GM12878 (cell line): ENCODE measurements at regions not wholly inside any gene's neighbourhood (a gene's known extent, or its start where the extent isn't known, plus 50 kb on each side); places are given as distances from the start of the nearest gene placed in this dataset.

Experiments used
- ASH2L ChIP-seq: fragments of 300-600, 200-600 bp; sonication (generic); IDR thresholded peaks from 2 replicates; pipeline ENCODE4 v1.6.1; 2017; ENCODE audit warnings: low read depth, mild to moderate bottlenecking, borderline replicate concordance
- BCL11A ChIP-seq: IDR thresholded peaks from 2 replicates; pipeline ENCODE4 v1.6.1; 2011; ENCODE audit warnings: low read depth, low read length
- CBX5 ChIP-seq: sonication (generic); IDR thresholded peaks from 2 replicates; pipeline ENCODE4 v1.6.1; 2016; ENCODE audit warnings: low read depth, moderate library complexity, mild to moderate bottlenecking, inconsistent platforms
- IKZF1 ChIP-seq: fragments of 450-650 bp; conservative IDR thresholded peaks from 2 replicates; pipeline ENCODE4 v1.6.1; 2017; ENCODE audit warnings: antibody characterized with exemption, mild to moderate bottlenecking
- PAX5 ChIP-seq: IDR thresholded peaks from 2 replicates; pipeline ENCODE4 v1.6.1; 2011; ENCODE audit warnings: low read depth, low read length, borderline replicate concordance
- POLR2A ChIP-seq: IDR thresholded peaks from 2 replicates; pipeline ENCODE4 v1.6.1; 2011; ENCODE audit warnings: low read depth, mild to moderate bottlenecking, low read length
- YY1 ChIP-seq: IDR thresholded peaks from 2 replicates; pipeline ENCODE4 v1.6.1; 2011; ENCODE audit warnings: low read depth, mild to moderate bottlenecking, low read length
- TF ChIP-seq, protein P1 (sequence below): IDR thresholded peaks from 2 replicates; pipeline ENCODE4 v1.6.1; 2011; ENCODE audit warnings: low read depth, mild to moderate bottlenecking, low read length, moderate library complexity, borderline replicate concordance; ENCODE audit errors: extremely low read depth
- TF ChIP-seq, protein P2 (sequence below), 3 experiments: IDR thresholded peaks in 2 of 3; conservative IDR thresholded peaks in 1 of 3; 2 replicates each; pipeline ENCODE4 v1.5.1; 2011; ENCODE audit warnings: low read depth in 3 of 3, low read length in 3 of 3, mild to moderate bottlenecking in 3 of 3, control low read depth in 2 of 3, moderate library complexity in 2 of 3, inconsistent platforms in 1 of 3, mixed read lengths in 1 of 3; ENCODE audit not compliant: control insufficient read depth in 2 of 3, insufficient read depth in 1 of 3; ENCODE audit errors: extremely low read depth in 1 of 3
- TF ChIP-seq, protein P3 (sequence below): IDR thresholded peaks from 2 replicates; pipeline ENCODE4 v1.6.1; 2012; ENCODE audit warnings: low read depth, low read length, improper control_type of control experiment
- TF ChIP-seq, protein P4 (sequence below): fragments of 450-650 bp; IDR thresholded peaks from 2 replicates; pipeline ENCODE4 v1.6.1; 2017; ENCODE audit warnings: mild to moderate bottlenecking
- TF ChIP-seq, protein P5 (sequence below): IDR thresholded peaks from 2 replicates; pipeline ENCODE4 v1.6.1; 2012; ENCODE audit warnings: low read depth, low read length, improper control_type of control experiment

DNA sequence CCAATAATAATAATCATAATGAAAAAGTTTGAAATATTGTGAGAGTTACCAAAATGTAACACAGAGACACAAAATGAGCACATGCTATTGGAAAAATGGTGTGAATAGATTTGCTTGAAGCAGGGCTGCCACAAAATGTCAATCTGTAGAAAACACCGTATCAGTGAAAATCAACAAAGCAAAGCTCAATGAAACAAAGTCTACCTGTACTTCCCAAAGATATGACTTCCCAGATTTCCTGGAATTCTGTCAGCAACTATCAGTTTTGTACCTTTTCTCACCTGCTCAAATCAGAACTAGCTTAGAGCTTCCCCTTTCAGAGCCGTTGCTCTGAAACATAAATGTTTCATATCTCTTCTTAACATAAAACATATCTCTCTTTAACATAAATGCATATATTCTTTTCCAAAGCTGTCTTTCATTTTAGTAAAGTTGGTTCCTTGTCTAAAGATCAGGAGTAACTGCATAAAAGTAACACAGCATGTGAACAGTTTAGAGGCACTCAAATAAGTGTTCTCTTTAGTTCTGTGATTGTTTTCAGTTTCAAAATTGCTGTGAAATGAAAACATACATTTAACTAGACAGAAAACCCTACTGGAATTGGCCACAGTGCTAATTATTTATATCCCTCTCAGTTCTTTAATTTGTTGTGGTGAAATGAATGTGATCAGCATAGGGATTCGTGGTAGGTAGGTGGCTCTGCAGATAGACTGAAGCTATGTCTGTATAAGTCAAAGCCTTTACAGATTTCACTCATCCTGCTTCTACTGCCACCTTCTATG is 262.5 kb downstream of the KCNJ3 start:
- TF ChIP-seq, protein P1, sequence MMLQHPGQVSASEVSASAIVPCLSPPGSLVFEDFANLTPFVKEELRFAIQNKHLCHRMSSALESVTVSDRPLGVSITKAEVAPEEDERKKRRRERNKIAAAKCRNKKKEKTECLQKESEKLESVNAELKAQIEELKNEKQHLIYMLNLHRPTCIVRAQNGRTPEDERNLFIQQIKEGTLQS, result no peak
- TF ChIP-seq PAX5 (no peak), POLR2A (no peak), CBX5 (no peak), BCL11A (peak; percentile 32; the same call in 1 of the 2 replicates), ASH2L (no peak), YY1 (no peak), IKZF1 (no peak)
- TF ChIP-seq, protein P2, sequence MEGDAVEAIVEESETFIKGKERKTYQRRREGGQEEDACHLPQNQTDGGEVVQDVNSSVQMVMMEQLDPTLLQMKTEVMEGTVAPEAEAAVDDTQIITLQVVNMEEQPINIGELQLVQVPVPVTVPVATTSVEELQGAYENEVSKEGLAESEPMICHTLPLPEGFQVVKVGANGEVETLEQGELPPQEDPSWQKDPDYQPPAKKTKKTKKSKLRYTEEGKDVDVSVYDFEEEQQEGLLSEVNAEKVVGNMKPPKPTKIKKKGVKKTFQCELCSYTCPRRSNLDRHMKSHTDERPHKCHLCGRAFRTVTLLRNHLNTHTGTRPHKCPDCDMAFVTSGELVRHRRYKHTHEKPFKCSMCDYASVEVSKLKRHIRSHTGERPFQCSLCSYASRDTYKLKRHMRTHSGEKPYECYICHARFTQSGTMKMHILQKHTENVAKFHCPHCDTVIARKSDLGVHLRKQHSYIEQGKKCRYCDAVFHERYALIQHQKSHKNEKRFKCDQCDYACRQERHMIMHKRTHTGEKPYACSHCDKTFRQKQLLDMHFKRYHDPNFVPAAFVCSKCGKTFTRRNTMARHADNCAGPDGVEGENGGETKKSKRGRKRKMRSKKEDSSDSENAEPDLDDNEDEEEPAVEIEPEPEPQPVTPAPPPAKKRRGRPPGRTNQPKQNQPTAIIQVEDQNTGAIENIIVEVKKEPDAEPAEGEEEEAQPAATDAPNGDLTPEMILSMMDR (IDR thresholded peaks at IDR 0.05 in 2 of 3, conservative IDR thresholded peaks at IDR 0.05 in 1 of 3; ENCODE audit: control insufficient read depth in 2 of 3, extremely low read depth in 1 of 3, insufficient read depth in 1 of 3, low read depth in 3 of 3, low read length in 3 of 3), result no peak
- TF ChIP-seq, protein P3, sequence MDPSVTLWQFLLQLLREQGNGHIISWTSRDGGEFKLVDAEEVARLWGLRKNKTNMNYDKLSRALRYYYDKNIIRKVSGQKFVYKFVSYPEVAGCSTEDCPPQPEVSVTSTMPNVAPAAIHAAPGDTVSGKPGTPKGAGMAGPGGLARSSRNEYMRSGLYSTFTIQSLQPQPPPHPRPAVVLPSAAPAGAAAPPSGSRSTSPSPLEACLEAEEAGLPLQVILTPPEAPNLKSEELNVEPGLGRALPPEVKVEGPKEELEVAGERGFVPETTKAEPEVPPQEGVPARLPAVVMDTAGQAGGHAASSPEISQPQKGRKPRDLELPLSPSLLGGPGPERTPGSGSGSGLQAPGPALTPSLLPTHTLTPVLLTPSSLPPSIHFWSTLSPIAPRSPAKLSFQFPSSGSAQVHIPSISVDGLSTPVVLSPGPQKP, result no peak
- TF ChIP-seq, protein P4, sequence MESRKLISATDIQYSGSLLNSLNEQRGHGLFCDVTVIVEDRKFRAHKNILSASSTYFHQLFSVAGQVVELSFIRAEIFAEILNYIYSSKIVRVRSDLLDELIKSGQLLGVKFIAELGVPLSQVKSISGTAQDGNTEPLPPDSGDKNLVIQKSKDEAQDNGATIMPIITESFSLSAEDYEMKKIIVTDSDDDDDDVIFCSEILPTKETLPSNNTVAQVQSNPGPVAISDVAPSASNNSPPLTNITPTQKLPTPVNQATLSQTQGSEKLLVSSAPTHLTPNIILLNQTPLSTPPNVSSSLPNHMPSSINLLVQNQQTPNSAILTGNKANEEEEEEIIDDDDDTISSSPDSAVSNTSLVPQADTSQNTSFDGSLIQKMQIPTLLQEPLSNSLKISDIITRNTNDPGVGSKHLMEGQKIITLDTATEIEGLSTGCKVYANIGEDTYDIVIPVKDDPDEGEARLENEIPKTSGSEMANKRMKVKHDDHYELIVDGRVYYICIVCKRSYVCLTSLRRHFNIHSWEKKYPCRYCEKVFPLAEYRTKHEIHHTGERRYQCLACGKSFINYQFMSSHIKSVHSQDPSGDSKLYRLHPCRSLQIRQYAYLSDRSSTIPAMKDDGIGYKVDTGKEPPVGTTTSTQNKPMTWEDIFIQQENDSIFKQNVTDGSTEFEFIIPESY, result no peak
- TF ChIP-seq, protein P5, sequence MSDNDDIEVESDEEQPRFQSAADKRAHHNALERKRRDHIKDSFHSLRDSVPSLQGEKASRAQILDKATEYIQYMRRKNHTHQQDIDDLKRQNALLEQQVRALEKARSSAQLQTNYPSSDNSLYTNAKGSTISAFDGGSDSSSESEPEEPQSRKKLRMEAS, result no peak
